Testis (tissue), 2 donors: ENCODE measurements at regions not wholly inside any gene's neighbourhood (a gene's known extent, or its start where the extent isn't known, plus 50 kb on each side); places are given as distances from the start of the nearest gene placed in this dataset.

ENCODE experiments used
- POLR2A ChIP-seq: fragments of 450-650 bp; IDR thresholded peaks from one replicate; pipeline ENCODE4 v1.6.1; 2017; ENCODE audit warnings: antibody characterized with exemption, mild to moderate bottlenecking, moderate library complexity
- TF ChIP-seq, protein P1 (sequence below), 3 experiments: fragments of 450-650 bp in 2 of 3; fragments of 200-600 bp in 1 of 3; sonication (generic) in 1 of 3; IDR thresholded peaks; one replicate each; pipeline ENCODE4 v1.5.1; 2016 to 2019; ENCODE audit warnings: antibody characterized with exemption in 3 of 3, mild to moderate bottlenecking in 2 of 3, moderate library complexity in 1 of 3

DNA sequence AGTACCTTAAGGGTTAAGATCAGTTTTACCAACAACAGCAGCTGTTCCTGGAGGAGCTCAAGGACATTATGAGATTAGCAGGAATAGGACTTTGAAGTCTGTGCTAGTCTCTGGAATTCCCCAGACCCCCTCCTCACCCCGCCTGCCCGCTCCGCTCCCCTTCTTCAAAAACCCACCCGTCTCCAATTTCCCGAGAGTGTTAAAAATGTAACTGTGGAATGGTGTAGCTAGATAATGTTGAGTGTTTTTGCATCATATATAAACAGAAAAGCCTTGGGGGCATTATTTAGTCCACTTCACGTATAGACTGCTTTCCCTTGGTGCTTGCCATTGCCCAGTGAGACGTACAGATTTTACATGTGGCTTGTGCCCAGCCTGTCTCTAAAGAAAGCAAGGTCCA, 65.0 kb upstream of the SEMA6D start:
- TF ChIP-seq, protein P1, sequence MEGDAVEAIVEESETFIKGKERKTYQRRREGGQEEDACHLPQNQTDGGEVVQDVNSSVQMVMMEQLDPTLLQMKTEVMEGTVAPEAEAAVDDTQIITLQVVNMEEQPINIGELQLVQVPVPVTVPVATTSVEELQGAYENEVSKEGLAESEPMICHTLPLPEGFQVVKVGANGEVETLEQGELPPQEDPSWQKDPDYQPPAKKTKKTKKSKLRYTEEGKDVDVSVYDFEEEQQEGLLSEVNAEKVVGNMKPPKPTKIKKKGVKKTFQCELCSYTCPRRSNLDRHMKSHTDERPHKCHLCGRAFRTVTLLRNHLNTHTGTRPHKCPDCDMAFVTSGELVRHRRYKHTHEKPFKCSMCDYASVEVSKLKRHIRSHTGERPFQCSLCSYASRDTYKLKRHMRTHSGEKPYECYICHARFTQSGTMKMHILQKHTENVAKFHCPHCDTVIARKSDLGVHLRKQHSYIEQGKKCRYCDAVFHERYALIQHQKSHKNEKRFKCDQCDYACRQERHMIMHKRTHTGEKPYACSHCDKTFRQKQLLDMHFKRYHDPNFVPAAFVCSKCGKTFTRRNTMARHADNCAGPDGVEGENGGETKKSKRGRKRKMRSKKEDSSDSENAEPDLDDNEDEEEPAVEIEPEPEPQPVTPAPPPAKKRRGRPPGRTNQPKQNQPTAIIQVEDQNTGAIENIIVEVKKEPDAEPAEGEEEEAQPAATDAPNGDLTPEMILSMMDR (IDR thresholded peaks at IDR 0.05), result no peak
- no peak for TF ChIP-seq POLR2A
